Omental fat pad (tissue), 3 donors: ENCODE measurements at regions not wholly inside any gene's neighbourhood (a gene's known extent, or its start where the extent isn't known, plus 50 kb on each side); places are given as distances from the start of the nearest gene placed in this dataset.

Experiments used
- ATAC-seq: fragments of 150-250 bp; one replicate; pipeline ENCODE4 v1.9.1; 2016; ENCODE audit warnings: mild to moderate bottlenecking, moderate library complexity; ENCODE audit not compliant: low FRiP score
- DNase-seq: peaks from one replicate; pipeline ENCODE4 v3.0.0-alpha.2; 2019; ENCODE audit warnings: low spot score
- CTCF ChIP-seq, 3 donors: fragments of 450-650 bp; IDR thresholded peaks; one replicate each; pipeline ENCODE4 v1.5.1; 2016 to 2017; ENCODE audit warnings: antibody characterized with exemption in 3 of 3, mild to moderate bottlenecking in 3 of 3, moderate library complexity in 2 of 3

DNA sequence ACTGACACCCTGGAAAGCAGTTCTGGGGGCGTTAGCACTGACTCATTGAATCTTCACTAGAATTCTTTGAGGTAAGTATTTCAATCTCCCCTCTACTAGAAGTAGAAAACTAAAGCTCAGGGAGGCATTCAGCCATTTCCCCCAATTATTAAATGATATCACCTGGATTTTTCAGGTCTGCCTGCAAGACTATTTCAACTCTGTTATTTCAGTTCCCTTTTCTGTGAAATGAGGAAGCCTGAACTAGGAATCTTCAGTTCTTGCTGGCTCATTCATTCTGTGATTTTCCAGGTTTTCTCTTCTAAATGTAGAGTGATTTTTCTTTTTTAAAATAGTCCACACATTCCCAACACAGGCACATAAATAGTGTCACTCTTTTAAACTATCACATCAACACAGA lies 337.0 kb upstream of the NR5A2 start:
- ATAC-seq (no peak), DNase-seq (no peak)
- TF ChIP-seq CTCF (IDR thresholded peaks at IDR 0.05), result no peak

GRCh38 chr1:199691540-199691939 lies 336.0 kb upstream of the NR5A2 start:
- ATAC-seq (no peak), DNase-seq (no peak)
- TF ChIP-seq CTCF (IDR thresholded peaks at IDR 0.05), result no peak

GRCh38 chr1:199693724-199694123 lies 333.8 kb upstream of the NR5A2 start:
- no peak for DNase-seq
- ATAC-seq, result no peak
- TF ChIP-seq CTCF (IDR thresholded peaks at IDR 0.05), result no peak

DNA sequence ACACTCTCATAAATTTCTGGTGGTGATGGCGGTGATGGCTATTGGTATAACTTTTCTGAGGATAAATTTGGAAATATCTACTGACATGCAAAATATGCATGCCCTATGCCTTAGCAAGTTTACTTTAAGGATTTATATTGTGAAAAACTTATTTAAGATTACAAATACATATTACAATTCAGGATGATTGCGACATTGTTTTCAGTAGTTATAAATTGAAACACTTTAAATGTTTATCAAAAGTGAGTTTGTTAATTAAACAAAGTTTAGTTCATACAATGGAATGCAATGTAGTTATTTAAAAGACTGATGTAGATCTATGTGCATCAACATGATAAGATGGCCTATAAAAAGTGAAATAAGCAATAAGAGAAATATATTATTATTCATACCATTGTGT lies 331.3 kb upstream of the NR5A2 start:
- DNase-seq (no peak), ATAC-seq (no peak)
- TF ChIP-seq CTCF (IDR thresholded peaks at IDR 0.05), result no peak

DNA sequence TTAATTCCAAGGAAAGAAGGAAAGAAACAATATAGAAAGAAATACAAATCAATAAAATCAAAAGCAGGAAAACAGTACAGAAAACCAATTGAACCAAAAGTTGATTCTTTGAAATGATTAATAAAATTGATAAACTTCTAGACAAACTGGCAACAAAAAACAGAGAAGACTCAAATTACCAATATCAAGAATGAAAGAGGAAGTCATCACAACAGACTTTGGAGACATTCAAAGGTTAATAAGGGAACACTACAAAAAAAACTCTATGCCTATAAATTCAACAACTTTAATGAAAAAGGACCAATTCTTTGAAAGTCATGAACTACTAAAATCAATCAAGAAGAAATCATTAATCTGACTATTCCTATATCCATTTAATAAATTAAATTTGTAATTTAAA lies 329.3 kb upstream of the NR5A2 start:
- ATAC-seq (no peak), DNase-seq (no peak)
- TF ChIP-seq CTCF (IDR thresholded peaks at IDR 0.05), result no peak

- DNase-seq, result no peak
- ATAC-seq, result no peak
- no peak for TF ChIP-seq CTCF (IDR thresholded peaks at IDR 0.05)
These were observed 327.0 kb upstream of the NR5A2 start for GRCh38 chr1:199700551-199700950.

GRCh38 chr1:199701726-199702125 lies 325.8 kb upstream of the NR5A2 start:
- no peak for TF ChIP-seq CTCF (IDR thresholded peaks at IDR 0.05)
- no peak for DNase-seq
- no peak for ATAC-seq
